ENCODE measurements at regions not wholly inside any gene's neighbourhood (a gene's known extent, or its start where the extent isn't known, plus 50 kb on each side); places are given as distances from the start of the nearest gene placed in this dataset.

GRCh38 chr6:134491477-134491876, 173.6 kb upstream of the SGK1 start:
- in situ Hi-C loops (cut with HindIII; ENCODE audit: low sequenced_read_pairs), result no loop called here
- H3K4me3 ChIP-seq (ENCODE audit: low read depth, low read length), result no peak overlapping the region
- DNase-seq (ENCODE audit: low read depth), result peak; percentile 37
- TF ChIP-seq CTCF (IDR thresholded peaks at IDR 0.05; ENCODE audit: low read depth, low read length, missing control alignments), result no peak

GRCh38 chr6:134482593-134483270, 164.8 kb upstream of the SGK1 start:
- TF ChIP-seq CTCF (IDR thresholded peaks at IDR 0.05; ENCODE audit: low read depth, low read length, missing control alignments), result no peak
- no peak overlapping the region for H3K4me3 ChIP-seq (ENCODE audit: low read depth, low read length)
- DNase-seq (ENCODE audit: low read depth), result no peak
- in situ Hi-C loops (cut with HindIII; ENCODE audit: low sequenced_read_pairs), result no loop called here

GRCh38 chr6:134481966-134482365, 164.1 kb upstream of the SGK1 start:
- in situ Hi-C loops (cut with HindIII; ENCODE audit: low sequenced_read_pairs), result no loop called here
- DNase-seq (ENCODE audit: low read depth), result no peak
- TF ChIP-seq CTCF (IDR thresholded peaks at IDR 0.05; ENCODE audit: low read depth, low read length, missing control alignments), result no peak
- H3K4me3 ChIP-seq (ENCODE audit: low read depth, low read length), result no peak overlapping the region

GRCh38 chr6:134480593-134480992, 162.7 kb upstream of the SGK1 start:
- no peak overlapping the region for H3K4me3 ChIP-seq (ENCODE audit: low read depth, low read length)
- in situ Hi-C loops (cut with HindIII; ENCODE audit: low sequenced_read_pairs), result no loop called here
- peak; percentile 60 for DNase-seq (ENCODE audit: low read depth)
- TF ChIP-seq CTCF (IDR thresholded peaks at IDR 0.05; ENCODE audit: low read depth, low read length, missing control alignments), result no peak

- no peak overlapping the region for H3K4me3 ChIP-seq (ENCODE audit: low read depth, low read length)
- in situ Hi-C loops (cut with HindIII; ENCODE audit: low sequenced_read_pairs), result no loop called here
- no peak for TF ChIP-seq CTCF (IDR thresholded peaks at IDR 0.05; ENCODE audit: low read depth, low read length, missing control alignments)
- DNase-seq (ENCODE audit: low read depth), result no peak
These were observed 161.0 kb upstream of the SGK1 start for GRCh38 chr6:134478764-134479399.

GRCh38 chr6:134477991-134478635, 160.2 kb upstream of the SGK1 start:
- DNase-seq (ENCODE audit: low read depth), result peak; percentile 46

More at GRCh38 chr6:134477991-134478635, 160.2 kb upstream of the SGK1 start:
- no peak for TF ChIP-seq CTCF (IDR thresholded peaks at IDR 0.05; ENCODE audit: low read depth, low read length, missing control alignments)
- no peak overlapping the region for H3K4me3 ChIP-seq (ENCODE audit: low read depth, low read length)
- in situ Hi-C loops (cut with HindIII; ENCODE audit: low sequenced_read_pairs), result no loop called here
